ENCODE measurements at regions not wholly inside any gene's neighbourhood (a gene's known extent, or its start where the extent isn't known, plus 50 kb on each side); places are given as distances from the start of the nearest gene placed in this dataset.

GRCh38 chr14:48874711-48875110 lies 711.5 kb downstream of the RPS29 start:
- DNase-seq (ENCODE audit: low read depth): no peak

GRCh38 chr14:48857366-48857765 lies 728.8 kb downstream of the RPS29 start:
- no peak for DNase-seq (ENCODE audit: low read depth)

- DNase-seq (ENCODE audit: low read depth): no peak
These were observed 733.0 kb downstream of the RPS29 start for GRCh38 chr14:48853159-48853558.

GRCh38 chr14:48849741-48850322 lies 736.3 kb downstream of the RPS29 start:
- DNase-seq (ENCODE audit: low read depth): no peak

- no peak for DNase-seq (ENCODE audit: low read depth)
These were observed 743.4 kb downstream of the RPS29 start for GRCh38 chr14:48842785-48843184.

- DNase-seq (ENCODE audit: low read depth): peak; percentile 9
These were observed 760.1 kb downstream of the RPS29 start for GRCh38 chr14:48826058-48826457.

- DNase-seq (ENCODE audit: low read depth): no peak
These were observed 771.6 kb downstream of the RPS29 start for GRCh38 chr14:48814562-48814961.

- no peak for DNase-seq (ENCODE audit: low read depth)
These were observed 780.9 kb downstream of the RPS29 start for GRCh38 chr14:48805315-48805714.

- DNase-seq (ENCODE audit: low read depth): no peak
These were observed 793.7 kb downstream of the RPS29 start for GRCh38 chr14:48792376-48793024.

- no peak for DNase-seq (ENCODE audit: low read depth)
These were observed 797.4 kb downstream of the RPS29 start for GRCh38 chr14:48788771-48789170.

- no peak for DNase-seq (ENCODE audit: low read depth)
These were observed 799.7 kb downstream of the RPS29 start for GRCh38 chr14:48786498-48786897.

GRCh38 chr14:48771717-48772116 lies 814.5 kb downstream of the RPS29 start:
- no peak for DNase-seq (ENCODE audit: low read depth)

- no peak for DNase-seq (ENCODE audit: low read depth)
These were observed 834.9 kb downstream of the RPS29 start for GRCh38 chr14:48751293-48751692.

GRCh38 chr14:48748151-48748675 lies 838.0 kb downstream of the RPS29 start:
- DNase-seq (ENCODE audit: low read depth): no peak

GRCh38 chr14:48747561-48748089 lies 838.6 kb downstream of the RPS29 start:
- no peak for DNase-seq (ENCODE audit: low read depth)

- no peak for DNase-seq (ENCODE audit: low read depth)
These were observed 842.0 kb downstream of the RPS29 start for GRCh38 chr14:48744202-48744601.

- no peak for DNase-seq (ENCODE audit: low read depth)
These were observed 847.8 kb downstream of the RPS29 start for GRCh38 chr14:48738186-48738925.

GRCh38 chr14:48735607-48736006 lies 850.6 kb downstream of the RPS29 start:
- no peak for DNase-seq (ENCODE audit: low read depth)

GRCh38 chr14:48731260-48731659 lies 854.9 kb downstream of the RPS29 start:
- DNase-seq (ENCODE audit: low read depth): no peak

- no peak for DNase-seq (ENCODE audit: low read depth)
These were observed 860.0 kb downstream of the RPS29 start for GRCh38 chr14:48726080-48726642.

GRCh38 chr14:48725051-48725734 lies 861.0 kb downstream of the RPS29 start:
- peak; percentile 63 for DNase-seq (ENCODE audit: low read depth)

All from HS-5 (cell line).